SK-N-SH (cell line): ENCODE measurements at regions not wholly inside any gene's neighbourhood (a gene's known extent, or its start where the extent isn't known, plus 50 kb on each side); places are given as distances from the start of the nearest gene placed in this dataset.

Experiments
- CTCF ChIA-PET: fragments of 300-600, 350-600 bp; formaldehyde crosslinking; extraction: SDS; loops from one replicate; lab custom pipeline; 2021; lab: Yijun Ruan, JAX
- POLR2A ChIA-PET: fragments of 350-600 bp; sonication (Branson Sonifier 250); formaldehyde crosslinking; extraction: SDS; loops from one replicate; lab custom pipeline; 2020; ENCODE audit warnings: antibody characterized with exemption, inconsistent platforms; lab: Yijun Ruan, JAX
- DNase-seq: peaks from one replicate; pipeline ENCODE4 v3.0.0; 2012
- H2AFZ ChIP-seq: fragments of 200-600 bp; sonication (generic); 2 replicates; pipeline ENCODE4 v1.8.1; 2016; ENCODE audit warnings: antibody characterized with exemption, mild to moderate bottlenecking, low read depth
- H3F3A ChIP-seq: fragments of 200-600 bp; sonication (generic); replicated peaks from 2 replicates; pipeline ENCODE3; 2016; ENCODE audit warnings: antibody characterized with exemption, mild to moderate bottlenecking; ENCODE audit not compliant: insufficient read depth
- H3K27ac ChIP-seq, 2 experiments: fragments of 200-500 bp in 1 of 2; fragments of 200-600 bp in 1 of 2; sonication (Bioruptor generic) in 1 of 2; sonication (generic), shearing (Covaris generic) in 1 of 2; 2 replicates each; pipeline versions ENCODE4 v1.5.1 to v1.6.1; 2014 to 2016; ENCODE audit warnings: low read depth in 2 of 2, inconsistent platforms in 1 of 2, low read length in 1 of 2, mild to moderate bottlenecking in 1 of 2, mixed read lengths in 1 of 2
- H3K27me3 ChIP-seq: fragments of 200-600 bp; sonication (generic), shearing (Covaris generic); 2 replicates; pipeline ENCODE4 v1.6.1; 2016; ENCODE audit warnings: mixed run types; ENCODE audit not compliant: insufficient read depth
- H3K36me3 ChIP-seq, 2 experiments: fragments of 200-500 bp in 1 of 2; fragments of 200-600 bp in 1 of 2; sonication (Bioruptor generic) in 1 of 2; sonication (generic) in 1 of 2; replicated peaks in 1 of 2; 2 replicates each; pipeline versions ENCODE3 to v1.5.1; 2014 to 2016; ENCODE audit warnings: low read length in 1 of 2, mild to moderate bottlenecking in 1 of 2; ENCODE audit not compliant: insufficient read depth in 2 of 2, control insufficient read depth in 1 of 2
- H3K4me1 ChIP-seq, 2 experiments: fragments of 200-500 bp in 1 of 2; fragments of 200-600 bp in 1 of 2; sonication (Bioruptor generic) in 1 of 2; sonication (generic), shearing (Covaris generic) in 1 of 2; 2 replicates each; pipeline versions ENCODE4 v1.5.1 to v1.6.1; 2014 to 2016; ENCODE audit warnings: low read depth in 1 of 2, low read length in 1 of 2, mixed run types in 1 of 2; ENCODE audit not compliant: insufficient read depth in 2 of 2, control insufficient read depth in 1 of 2
- H3K4me2 ChIP-seq: fragments of 200-600 bp; sonication (generic), shearing (Covaris generic); 2 replicates; pipeline ENCODE4 v1.6.1; 2017; ENCODE audit warnings: mixed run types
- H3K4me3 ChIP-seq, 2 experiments: fragments of 200-500 bp in 1 of 2; fragments of 200-600 bp in 1 of 2; sonication (Bioruptor generic) in 1 of 2; sonication (generic), shearing (Covaris generic) in 1 of 2; 2 replicates each; pipeline versions ENCODE4 v1.5.1 to v1.8.1; 2014 to 2016; ENCODE audit warnings: low read depth in 2 of 2, inconsistent platforms in 1 of 2, low read length in 1 of 2, mild to moderate bottlenecking in 1 of 2, mixed read lengths in 1 of 2, moderate library complexity in 1 of 2
- H3K79me2 ChIP-seq: fragments of 200-600 bp; sonication (generic); 2 replicates; pipeline ENCODE4 v1.8.1; 2017; ENCODE audit warnings: mild to moderate bottlenecking; ENCODE audit not compliant: insufficient read depth
- H3K9ac ChIP-seq: fragments of 200-600 bp; sonication (generic); 2 replicates; pipeline ENCODE4 v1.6.1; 2017; ENCODE audit warnings: mixed run types
- H3K9me2 ChIP-seq: fragments of 200-600 bp; sonication (generic); 2 replicates; pipeline ENCODE4 v1.6.1; 2017; ENCODE audit warnings: mixed run types
- H3K9me3 ChIP-seq: fragments of 200-600 bp; sonication (generic); 2 replicates; pipeline ENCODE4 v1.6.1; 2017; ENCODE audit warnings: mixed run types, mild to moderate bottlenecking, moderate library complexity
- H4K20me1 ChIP-seq: fragments of 200-600 bp; sonication (generic); 2 replicates; pipeline ENCODE4 v1.6.1; 2017; ENCODE audit warnings: mild to moderate bottlenecking, mixed run types; ENCODE audit not compliant: insufficient read depth
- CHD2 ChIP-seq: fragments of 150-350 bp; IDR thresholded peaks from 2 replicates; pipeline ENCODE4 v1.6.1; 2018; ENCODE audit warnings: low read length; ENCODE audit not compliant: partially characterized antibody
- ELF1 ChIP-seq: IDR thresholded peaks from 2 replicates; pipeline ENCODE4 v1.4.0; 2012
- EP300 ChIP-seq, 2 experiments: IDR thresholded peaks; 2 replicates each; pipeline versions ENCODE4 v1.4.0 to v1.6.1; 2012; ENCODE audit warnings: borderline replicate concordance in 1 of 2, low read depth in 1 of 2, low read length in 1 of 2
- GABPA ChIP-seq: IDR thresholded peaks from 2 replicates; pipeline ENCODE4 v1.4.0; 2012; ENCODE audit warnings: low read depth, mild to moderate bottlenecking
- JUND ChIP-seq: IDR thresholded peaks from 2 replicates; pipeline ENCODE4 v1.4.0; 2012
- MEF2A ChIP-seq: IDR thresholded peaks from 2 replicates; pipeline ENCODE4 v1.4.0; 2012; ENCODE audit warnings: low read depth, borderline replicate concordance
- MXI1 ChIP-seq: IDR thresholded peaks from 2 replicates; pipeline ENCODE4 v1.6.1; 2012; ENCODE audit warnings: mild to moderate bottlenecking, low read depth, low read length, improper control_type of control experiment
- NFIC ChIP-seq: IDR thresholded peaks from 2 replicates; pipeline ENCODE4 v1.4.0; 2012; ENCODE audit warnings: borderline replicate concordance
- NRF1 ChIP-seq: IDR thresholded peaks from 2 replicates; pipeline ENCODE4 v1.6.1; 2012; ENCODE audit warnings: low read depth, mild to moderate bottlenecking, low read length
- PBX3 ChIP-seq: IDR thresholded peaks from 2 replicates; pipeline ENCODE4; 2012
- POLR2AphosphoS5 ChIP-seq: IDR thresholded peaks from 2 replicates; pipeline ENCODE4 v1.6.1; 2012; ENCODE audit warnings: low read depth, low read length
- RCOR1 ChIP-seq: fragments of 150-350 bp; IDR thresholded peaks from 2 replicates; pipeline ENCODE4 v1.6.1; 2017; ENCODE audit warnings: antibody characterized with exemption, low read length
- RXRA ChIP-seq: IDR thresholded peaks from 2 replicates; pipeline ENCODE4 v1.4.0; 2012; ENCODE audit warnings: low read depth, mild to moderate bottlenecking, borderline replicate concordance
- SIN3A ChIP-seq: IDR thresholded peaks from 2 replicates; pipeline ENCODE4 v1.6.1; 2012; ENCODE audit warnings: low read depth, mild to moderate bottlenecking, low read length, moderate library complexity, borderline replicate concordance
- TAF1 ChIP-seq: IDR thresholded peaks from 2 replicates; pipeline ENCODE4 v1.6.1; 2012; ENCODE audit warnings: low read depth, mild to moderate bottlenecking, low read length, moderate library complexity, borderline replicate concordance
- TEAD4 ChIP-seq: IDR thresholded peaks from 2 replicates; pipeline ENCODE4 v1.4.0; 2012; ENCODE audit warnings: mild to moderate bottlenecking, borderline replicate concordance; ENCODE audit not compliant: insufficient read depth
- YY1 ChIP-seq: IDR thresholded peaks from 2 replicates; pipeline ENCODE4 v1.4.0; 2012; ENCODE audit warnings: low read depth, mild to moderate bottlenecking
- WGBS: methylation state at CpG from one replicate; pipeline ENCODE4 v1.1.6; 2017; ENCODE audit warnings: low lambda C conversion rate; 5-methylcytosine and 5-hydroxymethylcytosine counted together
- TF ChIP-seq, protein P1 (sequence below): IDR thresholded peaks from 2 replicates; pipeline ENCODE4 v1.4.0; 2012; ENCODE audit warnings: low read depth, borderline replicate concordance
- TF ChIP-seq, protein P2 (sequence below): IDR thresholded peaks from 2 replicates; pipeline ENCODE4 v1.4.0; 2012; ENCODE audit warnings: low read depth

GRCh38 chr2:108148555-108148954 is 91.2 kb upstream of the SULT1C3 start:
- Histone ChIP-seq H3K79me2 (no peaks in the 10 kb centered on the region), H3F3A (peaks cover 14% of the 10 kb centered on the region), H3K4me3 (no peak overlapping the region), H3K27ac (no peak overlapping the region), H3K9ac (no peak overlapping the region), H3K9me2 (no peaks in the 10 kb centered on the region), H4K20me1 (no peaks in the 10 kb centered on the region), H3K36me3 (no peaks in the 10 kb centered on the region), H3K27me3 (no peaks in the 10 kb centered on the region), H2AFZ (no peak overlapping the region), H3K9me3 (no peaks in the 10 kb centered on the region), H3K4me1 (no peaks in the 10 kb centered on the region), H3K4me2 (no peak overlapping the region)
- CTCF ChIA-PET = interaction anchor here (2.5 kb wide), 1 partner anchor 22 kb away, joined by 6 read pairs; no protein-coding TSS in a partner anchor
- POLR2A ChIA-PET = no interaction called here
- WGBS = 83% methylated on average over 6 of the region's 6 CpGs
- DNase-seq = no peak
- TF ChIP-seq, protein P1, sequence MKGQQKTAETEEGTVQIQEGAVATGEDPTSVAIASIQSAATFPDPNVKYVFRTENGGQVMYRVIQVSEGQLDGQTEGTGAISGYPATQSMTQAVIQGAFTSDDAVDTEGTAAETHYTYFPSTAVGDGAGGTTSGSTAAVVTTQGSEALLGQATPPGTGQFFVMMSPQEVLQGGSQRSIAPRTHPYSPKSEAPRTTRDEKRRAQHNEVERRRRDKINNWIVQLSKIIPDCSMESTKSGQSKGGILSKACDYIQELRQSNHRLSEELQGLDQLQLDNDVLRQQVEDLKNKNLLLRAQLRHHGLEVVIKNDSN = no peak
- no peak for TF ChIP-seq MXI1
- no peak for TF ChIP-seq ELF1
- TF ChIP-seq MEF2A = no peak
- no peak for TF ChIP-seq TEAD4
- TF ChIP-seq TAF1 = no peak
- TF ChIP-seq SIN3A = no peak
- no peak for TF ChIP-seq GABPA
- no peak for TF ChIP-seq RXRA
- TF ChIP-seq NRF1 = no peak
- TF ChIP-seq, protein P2, sequence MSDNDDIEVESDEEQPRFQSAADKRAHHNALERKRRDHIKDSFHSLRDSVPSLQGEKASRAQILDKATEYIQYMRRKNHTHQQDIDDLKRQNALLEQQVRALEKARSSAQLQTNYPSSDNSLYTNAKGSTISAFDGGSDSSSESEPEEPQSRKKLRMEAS = no peak

DNA sequence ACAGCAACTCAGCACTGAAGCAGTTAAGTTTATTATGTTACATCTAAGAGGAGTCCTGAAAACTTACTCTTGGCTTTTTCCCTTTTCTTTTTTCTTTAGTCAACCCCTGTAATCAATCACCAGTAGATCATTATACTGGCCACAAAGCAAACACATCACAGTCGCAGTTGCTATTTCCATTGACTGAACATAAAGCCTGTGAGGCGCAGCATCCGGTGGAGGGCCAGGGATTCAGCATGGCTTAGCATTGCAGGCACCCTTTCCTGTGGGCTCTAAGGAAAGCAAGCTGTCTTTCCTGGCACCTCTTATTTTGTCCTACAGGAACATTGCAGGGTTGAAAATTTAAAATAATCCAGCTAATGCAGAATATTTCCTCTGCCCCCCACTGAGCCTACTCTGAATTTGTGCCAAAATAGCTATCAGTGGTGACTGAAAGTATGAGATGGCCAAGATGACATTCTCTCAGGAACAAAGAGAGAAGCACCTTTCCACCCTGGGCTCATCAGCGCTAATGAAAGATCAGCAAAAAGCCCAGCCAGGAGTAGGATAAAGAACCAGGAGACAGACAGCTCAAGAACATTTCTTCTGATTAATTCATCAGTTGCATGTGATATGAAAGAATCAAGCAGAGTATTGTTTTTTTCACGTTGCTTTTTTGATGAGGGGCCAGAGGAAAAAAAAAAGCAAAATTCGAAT is 85.3 kb upstream of the SULT1C3 start:
- H3K4me2 ChIP-seq = no peak overlapping the region
- H3F3A ChIP-seq = no peaks in the 10 kb centered on the region
- no peak overlapping the region for H2AFZ ChIP-seq
- DNase-seq = no peak
- H3K9me2 ChIP-seq = no peaks in the 10 kb centered on the region
- CTCF ChIA-PET = interaction anchor here (1.1 to 2.0 kb wide), 4 partner anchors 9 to 218 kb away, joined by 3 to 13 read pairs (median 4); no protein-coding TSS in a partner anchor
- no peak overlapping the region for H3K9ac ChIP-seq
- no peaks in the 10 kb centered on the region for H4K20me1 ChIP-seq
- POLR2A ChIA-PET = interaction anchor here (0.6 kb wide), 1 partner anchor 138 kb away, joined by 4 read pairs; no protein-coding TSS in a partner anchor
- H3K4me3 ChIP-seq = no peak overlapping the region
- no peaks in the 10 kb centered on the region for H3K9me3 ChIP-seq
- H3K36me3 ChIP-seq = no peaks in the 10 kb centered on the region
- no peak overlapping the region for H3K27ac ChIP-seq
- H3K79me2 ChIP-seq = no peaks in the 10 kb centered on the region
- TF ChIP-seq RXRA (no peak), YY1 (no peak), EP300 (IDR thresholded peaks at IDR 0.05; ENCODE audit: borderline replicate concordance in 1 of 2, low read depth in 1 of 2, low read length in 1 of 2) (no peak), SIN3A (no peak), NFIC (no peak), MXI1 (no peak), ELF1 (no peak), CHD2 (no peak), JUND (no peak), POLR2AphosphoS5 (no peak), TEAD4 (no peak), GABPA (no peak), TAF1 (no peak), RCOR1 (no peak), PBX3 (no peak)
- TF ChIP-seq, protein P2 = no peak
- no peaks in the 10 kb centered on the region for H3K27me3 ChIP-seq
- 69% methylated on average over 6 of the region's 6 CpGs for WGBS
- no peaks in the 10 kb centered on the region; a peak in 1 of 4 replicates for H3K4me1 ChIP-seq
